ENCODE measurements at regions not wholly inside any gene's neighbourhood (a gene's known extent, or its start where the extent isn't known, plus 50 kb on each side); places are given as distances from the start of the nearest gene placed in this dataset.
"Not testable (repeated sequence)": the region's sequence is repeated elsewhere in the genome, so short reads cannot be mapped to it uniquely, and the experiment has no call there.

DNA sequence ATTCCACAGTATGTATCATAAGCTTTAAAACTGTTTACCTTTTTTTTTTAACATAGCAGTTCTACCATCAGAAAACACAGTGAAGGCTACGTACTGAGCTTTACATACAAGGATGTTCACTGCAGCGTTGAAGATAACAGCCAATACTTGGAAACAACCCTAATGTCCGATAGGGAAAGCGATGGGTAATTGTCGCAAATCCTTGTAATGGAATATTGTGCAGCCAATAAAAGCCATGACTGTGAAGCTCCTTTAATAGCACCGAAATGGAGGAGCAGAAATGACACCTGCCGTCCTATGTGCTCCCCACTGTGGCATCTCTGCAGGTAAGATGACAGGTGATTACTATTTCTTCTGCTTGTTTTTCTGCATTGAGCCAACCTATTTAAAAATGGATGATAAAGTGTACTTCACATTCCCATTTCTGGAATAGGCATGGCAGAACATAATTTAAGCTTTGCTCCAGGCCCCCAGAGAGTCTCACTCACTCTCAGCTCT lies 523.8 kb downstream of the PTPRU start:
- DNase-seq = no peak
- no peak for TF ChIP-seq POLR2A (IDR thresholded peaks at IDR 0.05; ENCODE audit: low read length)
- TF ChIP-seq GATA1 (IDR thresholded peaks at IDR 0.05; ENCODE audit: low read depth, low read length) = no peak

DNA sequence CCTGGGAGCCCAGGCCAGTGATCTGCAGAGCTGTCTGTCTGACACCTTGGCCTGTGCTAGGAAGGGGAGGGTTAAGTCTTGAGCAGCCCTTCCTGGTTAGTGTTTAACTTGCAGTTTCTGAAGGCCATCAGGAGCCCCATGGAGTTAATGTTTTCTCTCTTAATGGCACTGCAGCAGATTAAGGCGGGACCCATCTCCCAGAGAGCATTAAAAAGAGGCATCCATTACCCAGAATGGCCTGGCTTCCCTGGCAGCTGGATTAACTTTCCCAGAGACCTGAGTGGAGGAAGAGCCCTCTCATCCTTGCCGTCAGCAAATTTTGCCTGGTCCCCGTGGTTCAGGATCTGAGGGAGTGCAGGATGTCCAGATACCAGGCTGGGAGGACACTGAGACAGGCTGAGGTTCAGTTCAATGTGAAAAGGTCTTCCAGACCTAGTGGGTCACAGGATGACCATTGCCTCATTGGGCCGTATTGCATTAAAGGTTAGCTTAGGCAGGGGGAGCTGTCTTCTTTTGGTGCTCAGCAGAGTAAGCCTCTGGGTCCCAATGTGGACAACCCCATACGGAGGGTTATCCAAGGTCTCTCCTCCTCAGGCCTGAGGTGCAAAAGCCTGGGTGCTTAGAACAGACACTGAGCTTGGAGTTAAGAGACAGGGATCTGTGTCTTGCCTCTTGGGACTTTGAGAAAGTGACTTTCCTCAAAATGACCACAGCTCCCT lies 522.6 kb downstream of the PTPRU start:
- no peak for DNase-seq
- no peak for TF ChIP-seq GATA1 (IDR thresholded peaks at IDR 0.05; ENCODE audit: low read depth, low read length)
- no peak for TF ChIP-seq POLR2A (IDR thresholded peaks at IDR 0.05; ENCODE audit: low read length)

DNA sequence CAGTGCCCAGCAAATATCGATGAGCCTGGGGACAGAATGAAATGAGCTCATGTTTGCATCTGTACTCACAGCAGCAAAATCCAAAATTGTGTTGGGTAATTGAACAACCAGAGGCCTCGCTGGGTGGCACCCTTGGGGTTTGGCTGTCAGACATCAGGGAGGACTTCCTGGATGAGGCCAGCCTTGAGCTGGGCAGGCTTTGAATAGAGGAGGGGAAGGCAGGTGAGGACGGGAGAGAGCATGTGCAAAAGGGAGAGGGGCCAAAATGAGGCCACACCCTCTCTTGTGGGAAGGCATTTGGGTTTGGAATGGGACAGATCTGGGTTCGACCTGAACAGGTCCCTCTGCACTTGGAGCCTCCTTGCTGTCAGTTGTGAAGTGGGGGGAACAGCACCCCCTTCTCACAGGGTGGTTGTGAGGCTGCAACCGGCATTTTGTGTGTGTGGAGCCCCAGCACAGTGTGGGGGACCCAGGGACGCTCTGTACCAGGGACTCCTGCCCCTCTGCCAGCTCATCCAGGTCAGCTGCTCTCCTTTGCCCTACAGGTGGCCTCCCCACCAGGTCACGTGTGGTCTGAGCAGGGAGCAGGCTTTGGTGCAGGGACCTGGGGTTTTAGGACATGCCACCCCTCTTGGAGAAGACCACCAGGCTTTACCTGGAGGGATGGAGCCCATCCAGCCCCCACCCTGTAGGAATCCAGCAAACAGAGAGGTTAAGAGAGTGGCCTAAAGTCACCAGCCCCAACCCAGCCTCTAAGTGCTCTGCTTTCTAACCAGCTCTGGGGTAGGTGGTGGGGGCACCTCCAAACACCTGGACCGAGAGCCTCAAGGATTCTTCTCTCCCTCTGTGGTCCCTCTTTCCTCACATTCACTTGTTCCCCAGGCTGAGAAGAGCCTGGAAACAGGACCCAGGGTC lies 521.8 kb downstream of the PTPRU start:
- DNase-seq = no peak
- no peak for TF ChIP-seq GATA1 (IDR thresholded peaks at IDR 0.05; ENCODE audit: low read depth, low read length)
- TF ChIP-seq POLR2A (IDR thresholded peaks at IDR 0.05; ENCODE audit: low read length) = no peak

DNA sequence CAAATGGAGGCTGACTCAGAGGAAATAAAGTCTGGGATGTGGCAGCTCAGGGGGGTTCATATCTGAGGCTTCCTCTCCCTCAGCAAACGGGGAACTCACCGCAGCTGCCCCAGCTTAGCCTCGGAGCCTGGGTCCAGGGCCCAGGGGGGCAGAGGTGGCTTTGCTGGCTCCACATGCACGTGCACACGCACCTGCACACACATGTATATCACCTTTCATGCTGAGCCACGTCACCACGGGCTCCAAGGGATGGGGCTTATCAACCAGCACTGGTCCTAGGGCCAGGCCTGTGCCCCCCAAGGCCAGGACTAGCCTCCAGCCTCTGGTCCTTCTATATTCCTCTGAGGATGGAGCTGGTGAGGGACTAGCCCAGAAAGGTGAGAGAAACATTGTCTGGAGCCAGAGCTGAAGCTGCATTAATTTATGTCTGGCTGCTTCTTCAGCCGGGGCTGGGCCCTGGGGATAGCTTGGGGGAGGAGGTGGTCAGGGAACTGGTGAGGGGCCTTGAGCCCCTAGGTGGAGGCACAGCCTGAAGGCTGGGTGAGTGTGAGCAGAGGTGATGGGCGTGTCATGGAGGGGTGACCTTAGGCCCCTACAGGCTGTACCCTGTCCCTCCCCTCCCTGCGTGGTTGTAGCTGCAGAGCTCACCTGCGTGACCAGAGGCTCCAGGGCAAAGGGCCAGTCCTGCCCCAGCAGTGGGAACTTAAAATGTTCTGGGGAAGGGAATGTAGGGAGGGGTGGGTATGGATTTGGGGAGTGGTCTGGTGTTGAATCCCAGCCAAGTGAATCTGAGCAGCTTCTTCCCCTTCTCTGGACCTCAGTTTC lies 520.8 kb downstream of the PTPRU start:
- TF ChIP-seq GATA1 (IDR thresholded peaks at IDR 0.05; ENCODE audit: low read depth, low read length) = no peak
- no peak for TF ChIP-seq POLR2A (IDR thresholded peaks at IDR 0.05; ENCODE audit: low read length)

DNA sequence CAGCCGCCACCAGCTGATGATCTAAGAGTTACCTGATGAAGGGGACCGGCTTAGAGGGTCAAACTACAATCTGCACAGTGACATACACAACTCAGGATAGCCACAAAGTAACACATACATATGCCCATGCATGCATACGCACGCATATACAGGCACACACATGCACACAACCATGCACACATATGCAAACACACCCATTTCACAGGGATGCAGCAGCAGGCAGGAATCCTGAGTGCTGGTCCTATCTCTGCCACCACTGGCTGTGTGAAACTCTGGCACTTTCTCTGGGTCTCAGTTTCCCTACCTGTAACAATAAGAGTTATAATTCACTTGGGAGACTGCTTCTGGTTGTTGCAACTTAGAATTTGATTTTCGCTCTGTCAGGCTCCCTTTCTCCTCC lies 520.2 kb downstream of the PTPRU start:
- TF ChIP-seq GATA1 (IDR thresholded peaks at IDR 0.05; ENCODE audit: low read depth, low read length) (no peak), POLR2A (IDR thresholded peaks at IDR 0.05; ENCODE audit: low read length) (no peak)
- no peak for DNase-seq

More for the DNA sequence above, 520.8 kb downstream of the PTPRU start:
- DNase-seq = no peak

DNA sequence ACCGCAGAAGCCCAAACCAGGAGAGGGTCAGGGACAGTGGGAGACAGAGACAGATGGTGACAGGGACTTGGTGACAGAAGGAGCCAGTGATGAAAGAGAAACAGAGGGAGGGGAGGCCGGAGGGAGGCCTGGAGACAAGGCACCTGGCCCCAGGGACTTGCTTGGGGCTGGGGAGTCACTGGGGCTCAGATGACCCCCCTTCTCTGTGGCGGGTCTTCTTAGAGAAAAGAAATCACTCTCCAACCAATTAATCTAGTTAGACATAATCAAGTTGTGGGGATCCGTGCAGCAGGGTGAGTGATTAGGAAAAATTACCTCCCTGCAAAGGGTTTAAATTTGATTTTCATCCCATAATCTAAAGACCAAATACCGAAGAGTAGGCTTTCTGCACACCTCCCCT lies 519.8 kb downstream of the PTPRU start:
- TF ChIP-seq GATA1 (IDR thresholded peaks at IDR 0.05; ENCODE audit: low read depth, low read length) (no peak), POLR2A (IDR thresholded peaks at IDR 0.05; ENCODE audit: low read length) (no peak)
- no peak for DNase-seq

DNA sequence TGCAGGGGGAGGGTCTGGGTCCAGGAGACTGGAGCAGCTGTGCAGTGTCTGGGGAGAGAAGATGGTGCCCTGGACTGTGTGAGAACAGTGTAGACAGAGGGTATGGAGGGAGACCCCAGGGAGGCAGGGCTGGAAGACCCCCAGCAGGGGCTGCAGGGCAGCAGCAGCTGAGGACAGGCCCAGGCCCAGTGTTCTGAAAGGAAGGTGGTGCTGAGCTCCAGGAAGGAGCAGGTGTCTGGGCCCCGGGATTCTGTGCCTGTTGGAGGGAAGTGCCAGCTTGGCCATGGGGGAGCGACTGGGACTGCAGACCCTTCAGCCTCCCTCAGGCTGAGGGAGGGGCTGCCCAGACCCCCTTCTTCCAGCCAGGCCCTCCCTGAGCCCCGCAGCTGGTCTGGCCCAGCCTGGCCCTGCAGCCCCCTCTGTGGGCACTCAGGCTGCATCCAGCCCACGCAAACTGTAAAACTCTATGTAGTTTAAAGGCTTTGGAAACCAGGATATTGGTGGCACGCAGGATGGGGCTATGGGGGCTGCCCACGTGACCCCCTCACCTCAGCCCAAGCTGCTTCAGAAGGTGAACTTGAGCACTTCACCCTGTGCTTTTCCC lies 519.2 kb downstream of the PTPRU start:
- DNase-seq = not testable (repeated sequence)

DNA sequence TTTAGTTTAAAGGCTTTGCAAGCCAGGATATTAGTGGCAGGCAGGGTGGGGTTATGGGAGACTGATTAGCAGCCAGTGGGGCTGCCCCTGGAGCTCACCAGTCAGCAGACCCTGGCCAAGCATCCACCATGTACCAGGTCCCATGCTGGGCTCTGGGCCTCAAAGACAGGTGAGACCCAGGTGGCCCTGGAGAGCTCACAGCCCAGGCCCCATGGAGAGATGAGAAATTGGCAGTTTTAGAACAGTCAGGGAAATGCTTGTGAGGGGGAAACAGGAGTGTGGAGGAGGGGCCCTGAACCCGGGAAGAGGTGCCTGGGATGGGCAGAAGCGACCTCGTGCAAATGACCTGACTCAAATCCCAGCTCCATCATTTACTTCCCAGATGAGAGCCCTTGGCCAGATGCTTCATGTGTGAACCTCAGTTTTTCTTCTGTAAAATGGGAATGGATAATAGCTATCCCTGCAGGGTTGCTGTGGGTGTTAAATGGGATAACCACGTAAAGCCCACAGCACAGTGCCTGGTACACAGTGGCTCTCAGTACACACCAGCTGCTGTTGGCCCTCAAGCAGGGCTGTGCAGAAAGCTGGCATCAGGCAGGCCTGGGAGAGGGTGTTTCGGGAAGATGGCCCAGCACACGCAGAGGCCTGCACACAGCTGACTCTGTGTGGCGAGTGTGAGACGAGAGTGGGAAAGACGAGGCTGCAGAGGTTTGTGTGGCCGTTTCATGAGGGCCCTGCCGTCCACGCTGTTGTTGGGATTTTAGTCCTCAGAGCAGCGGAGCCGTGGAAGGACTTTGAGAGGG lies 518.5 kb downstream of the PTPRU start:
- no peak for TF ChIP-seq POLR2A (IDR thresholded peaks at IDR 0.05; ENCODE audit: low read length)
- no peak for TF ChIP-seq GATA1 (IDR thresholded peaks at IDR 0.05; ENCODE audit: low read depth, low read length)

DNA sequence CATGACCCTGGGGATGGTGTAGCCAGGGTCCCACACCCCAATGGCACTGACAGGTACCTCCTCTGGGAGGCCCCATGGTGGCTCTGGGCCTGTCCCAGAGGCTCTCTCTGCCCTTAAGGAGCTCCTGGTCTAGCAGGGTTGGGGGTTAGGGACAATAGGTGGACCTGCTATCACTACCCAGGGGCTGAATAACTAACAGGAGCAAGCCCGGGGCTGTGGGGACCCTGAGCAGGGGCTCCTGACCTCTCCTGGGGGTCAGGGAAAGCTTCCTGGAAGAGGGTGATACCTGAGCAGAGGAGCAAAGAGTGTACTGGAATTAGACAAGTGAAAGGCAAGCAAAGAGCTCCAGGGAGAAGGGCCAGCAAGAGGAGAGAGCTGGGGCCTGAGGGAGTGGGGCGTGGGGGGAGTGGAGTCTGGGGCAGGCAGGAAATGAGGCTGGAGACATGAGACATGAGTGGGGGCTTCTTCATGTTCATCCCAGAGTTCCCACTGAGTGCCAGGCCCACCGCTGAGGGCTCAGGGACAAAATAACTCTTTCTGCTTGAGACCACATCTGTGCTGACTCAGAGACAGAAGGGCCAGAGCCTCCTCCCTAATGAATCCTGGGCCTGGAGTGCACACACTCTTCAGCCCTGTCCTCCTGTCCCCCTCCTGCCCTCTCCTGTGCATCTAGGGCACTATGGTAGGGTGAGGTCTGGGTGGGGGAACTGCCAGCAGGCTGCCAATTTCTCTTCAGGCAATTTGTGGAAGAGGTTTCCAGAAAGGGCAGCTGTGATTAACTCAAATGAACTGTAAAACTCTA lies 517.6 kb downstream of the PTPRU start:
- DNase-seq = no peak
- TF ChIP-seq GATA1 (IDR thresholded peaks at IDR 0.05; ENCODE audit: low read depth, low read length) (no peak), POLR2A (IDR thresholded peaks at IDR 0.05; ENCODE audit: low read length) (no peak)

More for the DNA sequence above, 518.5 kb downstream of the PTPRU start:
- DNase-seq = no peak

DNA sequence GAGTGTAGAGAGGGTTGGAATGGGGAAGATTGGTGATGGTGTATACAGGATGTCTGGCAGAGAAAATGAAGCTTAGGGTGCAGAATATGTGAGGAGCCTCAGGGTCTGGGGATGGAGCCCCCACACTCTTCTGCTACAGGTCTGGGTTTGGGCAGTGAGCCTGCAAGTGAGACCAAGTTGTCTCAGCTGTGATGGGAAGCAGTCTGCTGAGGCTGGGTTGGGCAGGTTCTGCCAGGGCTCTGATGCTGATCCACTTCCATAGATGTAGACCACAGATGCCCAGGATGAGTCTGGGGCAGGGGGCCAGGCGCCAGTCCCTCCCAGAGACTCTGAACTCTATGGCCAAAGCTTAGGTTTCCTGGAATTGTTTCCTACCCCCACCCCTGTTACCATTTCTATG lies 516.9 kb downstream of the PTPRU start:
- TF ChIP-seq POLR2A (IDR thresholded peaks at IDR 0.05; ENCODE audit: low read length) = no peak
- no peak for TF ChIP-seq GATA1 (IDR thresholded peaks at IDR 0.05; ENCODE audit: low read depth, low read length)
- no peak for DNase-seq

DNA sequence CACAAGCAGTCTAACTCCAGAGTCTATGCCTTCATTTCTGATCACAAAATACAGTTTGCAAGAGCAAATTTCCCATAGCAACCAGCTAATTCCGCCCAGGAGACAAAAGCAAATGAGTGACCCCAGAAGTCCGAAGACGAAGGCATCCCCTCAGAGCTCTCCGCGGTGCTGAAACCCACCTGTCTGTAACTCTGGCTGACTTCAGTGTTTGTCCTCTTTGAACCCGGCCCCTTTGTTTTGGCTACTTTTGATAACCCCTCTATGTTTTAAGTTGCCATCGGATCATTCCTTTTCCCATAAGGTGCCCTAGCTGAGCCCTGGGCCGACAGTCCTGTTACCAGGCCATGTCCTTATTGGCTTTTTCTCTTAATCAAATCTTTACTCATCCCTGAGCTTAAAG lies 515.8 kb downstream of the PTPRU start:
- no peak for DNase-seq
- no peak for TF ChIP-seq POLR2A (IDR thresholded peaks at IDR 0.05; ENCODE audit: low read length)
- no peak for TF ChIP-seq GATA1 (IDR thresholded peaks at IDR 0.05; ENCODE audit: low read depth, low read length)

Measured in erythroblast (primary cell).